Transverse colon (tissue), 4 donors: ENCODE measurements at regions not wholly inside any gene's neighbourhood (a gene's known extent, or its start where the extent isn't known, plus 50 kb on each side); places are given as distances from the start of the nearest gene placed in this dataset.

Source experiments
- DNase-seq: peaks from one replicate; pipeline ENCODE4 v3.0.0-alpha.2; 2019
- H3K27ac ChIP-seq, 4 donors: fragments of 200-600 bp; sonication (generic); 2 replicates each; pipeline ENCODE4 v1.5.1; 2016 to 2018; ENCODE audit warnings: inconsistent platforms in 4 of 4
- H3K27me3 ChIP-seq: fragments of 200-600 bp; sonication (generic); 2 replicates; pipeline ENCODE4 v1.5.1; 2017; ENCODE audit warnings: inconsistent platforms
- H3K36me3 ChIP-seq, 4 donors: fragments of 200-600 bp; sonication (generic); 2 replicates each; pipeline ENCODE4 v1.5.1; 2017 to 2019; ENCODE audit warnings: inconsistent platforms in 4 of 4
- H3K4me1 ChIP-seq, 4 donors: fragments of 200-600 bp; sonication (generic); 2 replicates each; pipeline ENCODE4 v1.5.1; 2017 to 2020; ENCODE audit warnings: inconsistent platforms in 4 of 4
- H3K4me3 ChIP-seq, 4 donors: fragments of 200-600 bp; sonication (generic); 1 replicate in 1 of 4; 2 replicates in 3 of 4; pipeline versions ENCODE4 v1.5.1 to v1.6.1; 2017 to 2019; ENCODE audit warnings: inconsistent platforms in 4 of 4
- H3K9me3 ChIP-seq, 2 donors: fragments of 200-600 bp; sonication (generic); 2 replicates each; pipeline ENCODE4 v1.5.1; 2017 to 2019; ENCODE audit warnings: inconsistent platforms in 2 of 2
- EP300 ChIP-seq: sonication (generic); formaldehyde crosslinking; IDR thresholded peaks from one replicate; pipeline ENCODE4 v1.6.1; 2017; ENCODE audit warnings: antibody characterized with exemption, low read depth
- POLR2A ChIP-seq: fragments of 450-650 bp; IDR thresholded peaks from one replicate; pipeline ENCODE4 v1.6.1; 2016; ENCODE audit warnings: antibody characterized with exemption, mild to moderate bottlenecking, moderate library complexity
- POLR2AphosphoS5 ChIP-seq, 3 donors: sonication (generic); formaldehyde crosslinking; IDR thresholded peaks; one replicate each; pipeline ENCODE4 v1.6.1; 2016; ENCODE audit warnings: antibody characterized with exemption in 3 of 3
- WGBS, 2 donors: methylation state at CpG; one replicate each; pipeline ENCODE4 v1.1.5; 2018; ENCODE audit warnings: low coverage in 1 of 2; 5-methylcytosine and 5-hydroxymethylcytosine counted together
- in situ Hi-C, 4 donors: fragments of 200-750 bp; cut with MboI; loops; one replicate each; pipeline versions ENCODE4 v1.15.0 to v1.15.1; 2017; ENCODE audit warnings: low sequenced_read_pairs in 3 of 4, low pct_ligation_motif_present in 1 of 4, low pct_unique_long_range_greater_than_20kb in 1 of 4
- intact Hi-C: fragments of 100-400 bp; cut with DNase I; formaldehyde crosslinking; loops from one replicate; pipeline ENCODE4 v1.15.1; 2023; ENCODE audit warnings: low total_unique reads
- TF ChIP-seq, protein P1 (sequence below), 5 experiments: fragments of 200-600 bp in 3 of 5; fragments of 450-650 bp in 2 of 5; sonication (generic) in 3 of 5; IDR thresholded peaks; 1 replicate in 2 of 5; 2 replicates in 3 of 5; pipeline ENCODE4 v1.5.1; 2016 to 2017; ENCODE audit warnings: antibody characterized with exemption in 5 of 5, inconsistent platforms in 3 of 5, mild to moderate bottlenecking in 2 of 5, moderate library complexity in 1 of 5

GRCh38 chr7:9876053-9876452 is 1097.6 kb upstream of the PHF14 start:
- Histone ChIP-seq H3K36me3 (no peaks in the 10 kb centered on the region), H3K27ac (no peak overlapping the region), H3K4me1 (no peaks in the 10 kb centered on the region), H3K4me3 (no peak overlapping the region), H3K9me3 (no peaks in the 10 kb centered on the region), H3K27me3 (no peaks in the 10 kb centered on the region)
- in situ Hi-C loops (no loop called here), intact Hi-C loops (no loop called here)
- TF ChIP-seq POLR2A (no peak), EP300 (no peak), POLR2AphosphoS5 (IDR thresholded peaks at IDR 0.05) (no peak)
- TF ChIP-seq, protein P1, sequence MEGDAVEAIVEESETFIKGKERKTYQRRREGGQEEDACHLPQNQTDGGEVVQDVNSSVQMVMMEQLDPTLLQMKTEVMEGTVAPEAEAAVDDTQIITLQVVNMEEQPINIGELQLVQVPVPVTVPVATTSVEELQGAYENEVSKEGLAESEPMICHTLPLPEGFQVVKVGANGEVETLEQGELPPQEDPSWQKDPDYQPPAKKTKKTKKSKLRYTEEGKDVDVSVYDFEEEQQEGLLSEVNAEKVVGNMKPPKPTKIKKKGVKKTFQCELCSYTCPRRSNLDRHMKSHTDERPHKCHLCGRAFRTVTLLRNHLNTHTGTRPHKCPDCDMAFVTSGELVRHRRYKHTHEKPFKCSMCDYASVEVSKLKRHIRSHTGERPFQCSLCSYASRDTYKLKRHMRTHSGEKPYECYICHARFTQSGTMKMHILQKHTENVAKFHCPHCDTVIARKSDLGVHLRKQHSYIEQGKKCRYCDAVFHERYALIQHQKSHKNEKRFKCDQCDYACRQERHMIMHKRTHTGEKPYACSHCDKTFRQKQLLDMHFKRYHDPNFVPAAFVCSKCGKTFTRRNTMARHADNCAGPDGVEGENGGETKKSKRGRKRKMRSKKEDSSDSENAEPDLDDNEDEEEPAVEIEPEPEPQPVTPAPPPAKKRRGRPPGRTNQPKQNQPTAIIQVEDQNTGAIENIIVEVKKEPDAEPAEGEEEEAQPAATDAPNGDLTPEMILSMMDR (IDR thresholded peaks at IDR 0.05): no peak
- DNase-seq: no peak

DNA sequence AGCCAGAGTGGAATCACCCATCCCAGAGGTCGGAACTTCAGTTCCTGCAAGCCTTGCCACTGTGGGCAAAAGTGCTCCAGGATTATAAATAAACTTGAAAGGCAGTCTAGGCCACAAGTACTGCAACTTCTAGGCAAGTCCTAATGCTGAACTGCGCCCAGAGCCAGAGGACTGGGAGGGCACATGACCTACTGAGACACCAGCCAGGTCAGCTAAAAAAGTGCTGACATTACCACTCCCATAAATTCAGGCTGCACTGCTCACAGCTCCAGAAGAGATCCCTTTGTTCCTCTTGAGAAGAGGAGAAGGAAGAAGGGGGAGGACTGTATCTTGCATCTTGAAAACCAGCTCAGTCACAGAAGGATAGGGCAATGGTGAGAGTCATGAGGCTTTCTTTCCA is 1084.1 kb upstream of the PHF14 start:
- Histone ChIP-seq H3K4me1 (no peaks in the 10 kb centered on the region), H3K36me3 (no peaks in the 10 kb centered on the region), H3K27ac (no peak overlapping the region), H3K9me3 (peaks cover 0 to 7% of the 10 kb centered on the region in 2 donors), H3K27me3 (no peaks in the 10 kb centered on the region), H3K4me3 (no peak overlapping the region)
- no peak for DNase-seq
- intact Hi-C loops (no loop called here), in situ Hi-C loops (no loop called here)
- 74% methylated on average over 2 of the region's 2 CpGs; no CpG with 5 or more reads in 1 of the 2 donors for WGBS, 2 donors
- TF ChIP-seq, protein P1 (IDR thresholded peaks at IDR 0.05): no peak
- TF ChIP-seq POLR2AphosphoS5 (IDR thresholded peaks at IDR 0.05) (no peak), POLR2A (no peak)

DNA sequence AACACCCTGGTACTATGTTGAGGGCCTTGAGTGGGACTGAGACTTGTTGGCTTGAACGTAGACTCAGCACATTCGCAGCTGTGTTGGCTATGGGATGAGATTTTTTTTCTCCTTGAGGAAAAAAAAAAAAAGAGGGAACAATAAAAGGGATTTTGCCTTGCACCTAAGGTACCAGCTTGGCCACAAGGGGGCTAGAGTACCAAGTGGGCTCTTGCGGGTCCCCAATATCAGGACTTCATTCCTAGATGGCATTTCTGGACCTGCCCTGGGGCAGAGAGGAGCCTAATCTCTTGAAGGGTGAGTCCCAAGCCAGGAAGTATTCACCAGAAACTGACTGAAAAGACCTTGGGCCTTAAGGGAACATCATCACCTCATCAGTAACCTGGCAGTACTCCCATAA is 1083.6 kb upstream of the PHF14 start:
- H3K4me3 ChIP-seq: no peak overlapping the region
- 77 to 83% methylated on average over 1 to 3 of the region's 3 CpGs for WGBS, 2 donors
- in situ Hi-C loops: no loop called here
- no peak for TF ChIP-seq EP300
- no peak for TF ChIP-seq POLR2A
- H3K4me1 ChIP-seq: no peaks in the 10 kb centered on the region
- H3K27ac ChIP-seq: no peak overlapping the region
- H3K27me3 ChIP-seq: no peaks in the 10 kb centered on the region
- intact Hi-C loops: no loop called here
- DNase-seq: no peak
- peaks cover 0 to 7% of the 10 kb centered on the region in 2 donors for H3K9me3 ChIP-seq
- no peaks in the 10 kb centered on the region for H3K36me3 ChIP-seq

DNA sequence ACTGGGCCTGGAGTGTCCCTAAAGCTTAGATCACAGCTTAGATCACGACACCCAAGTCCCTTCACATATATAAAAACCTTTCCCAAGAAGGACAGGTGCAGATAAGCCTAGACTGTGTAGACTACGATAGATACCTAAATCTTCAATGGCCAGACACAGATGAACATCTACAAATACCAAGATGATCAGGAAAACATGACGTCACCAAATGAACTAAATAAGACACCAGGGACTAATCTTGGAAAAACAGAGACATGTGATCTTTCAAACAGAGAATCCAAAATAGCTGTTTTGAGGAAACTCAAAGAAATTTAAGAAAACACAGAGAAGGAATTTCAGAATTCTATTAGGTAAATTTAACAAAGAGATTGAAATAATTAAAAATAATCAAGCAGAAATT is 1082.6 kb upstream of the PHF14 start:
- no peaks in the 10 kb centered on the region for H3K27me3 ChIP-seq
- H3K27ac ChIP-seq: no peak overlapping the region
- H3K4me1 ChIP-seq: no peaks in the 10 kb centered on the region
- DNase-seq: no peak
- TF ChIP-seq POLR2A (no peak), EP300 (no peak), POLR2AphosphoS5 (IDR thresholded peaks at IDR 0.05) (no peak)
- TF ChIP-seq, protein P1 (IDR thresholded peaks at IDR 0.05): no peak
- in situ Hi-C loops: no loop called here
- no peaks in the 10 kb centered on the region for H3K36me3 ChIP-seq
- intact Hi-C loops: no loop called here
- H3K9me3 ChIP-seq: peaks cover 0 to 7% of the 10 kb centered on the region in 2 donors
- H3K4me3 ChIP-seq: no peak overlapping the region
- 78 to 83% methylated on average over 2 to 3 of the region's 3 CpGs for WGBS, 2 donors

- Histone ChIP-seq H3K4me1 (no peaks in the 10 kb centered on the region), H3K36me3 (no peaks in the 10 kb centered on the region), H3K9me3 (peaks cover 0 to 27% of the 10 kb centered on the region in 2 donors), H3K27me3 (no peaks in the 10 kb centered on the region), H3K4me3 (no peak overlapping the region), H3K27ac (no peak overlapping the region)
- 60 to 64% methylated on average over 2 of the region's 2 CpGs for WGBS, 2 donors
- intact Hi-C loops: no loop called here
- in situ Hi-C loops: no loop called here
- DNase-seq: no peak
- no peak for TF ChIP-seq POLR2AphosphoS5 (IDR thresholded peaks at IDR 0.05)
- TF ChIP-seq EP300: no peak
- TF ChIP-seq, protein P1 (IDR thresholded peaks at IDR 0.05): no peak
- no peak for TF ChIP-seq POLR2A
Observed at GRCh38 chr7:9900339-9900738, 1073.3 kb upstream of the PHF14 start.
